ENCODE measurements at regions not wholly inside any gene's neighbourhood (a gene's known extent, or its start where the extent isn't known, plus 50 kb on each side); places are given as distances from the start of the nearest gene placed in this dataset.

DNA sequence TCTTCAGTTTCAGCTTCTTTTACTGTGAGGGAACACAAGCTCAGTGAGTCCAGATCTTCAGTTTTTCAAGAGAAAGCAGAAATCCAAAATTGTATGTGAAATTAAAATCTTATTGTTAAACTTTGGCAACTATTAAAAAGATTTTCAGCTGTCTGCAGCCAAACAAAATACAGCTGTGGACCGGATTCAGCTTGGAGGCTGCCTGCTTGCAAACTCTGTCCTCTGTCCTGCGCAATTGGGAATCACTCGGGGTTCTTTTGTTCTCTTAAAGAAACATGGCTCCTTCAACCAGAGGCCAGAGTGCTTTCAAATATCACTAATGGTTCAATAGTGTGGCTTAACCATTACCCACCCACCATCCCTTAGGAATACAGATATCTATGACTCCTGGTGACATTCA lies 201.2 kb downstream of the CHIC2 start:
- no peak overlapping the region for H3K4me3 ChIP-seq (replicated peaks; ENCODE audit: low read depth, low read length)
- TF ChIP-seq, protein P1, sequence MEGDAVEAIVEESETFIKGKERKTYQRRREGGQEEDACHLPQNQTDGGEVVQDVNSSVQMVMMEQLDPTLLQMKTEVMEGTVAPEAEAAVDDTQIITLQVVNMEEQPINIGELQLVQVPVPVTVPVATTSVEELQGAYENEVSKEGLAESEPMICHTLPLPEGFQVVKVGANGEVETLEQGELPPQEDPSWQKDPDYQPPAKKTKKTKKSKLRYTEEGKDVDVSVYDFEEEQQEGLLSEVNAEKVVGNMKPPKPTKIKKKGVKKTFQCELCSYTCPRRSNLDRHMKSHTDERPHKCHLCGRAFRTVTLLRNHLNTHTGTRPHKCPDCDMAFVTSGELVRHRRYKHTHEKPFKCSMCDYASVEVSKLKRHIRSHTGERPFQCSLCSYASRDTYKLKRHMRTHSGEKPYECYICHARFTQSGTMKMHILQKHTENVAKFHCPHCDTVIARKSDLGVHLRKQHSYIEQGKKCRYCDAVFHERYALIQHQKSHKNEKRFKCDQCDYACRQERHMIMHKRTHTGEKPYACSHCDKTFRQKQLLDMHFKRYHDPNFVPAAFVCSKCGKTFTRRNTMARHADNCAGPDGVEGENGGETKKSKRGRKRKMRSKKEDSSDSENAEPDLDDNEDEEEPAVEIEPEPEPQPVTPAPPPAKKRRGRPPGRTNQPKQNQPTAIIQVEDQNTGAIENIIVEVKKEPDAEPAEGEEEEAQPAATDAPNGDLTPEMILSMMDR (IDR thresholded peaks at IDR 0.05; ENCODE audit: low read depth, low read length, missing control alignments): no peak
- no peak for DNase-seq (ENCODE audit: extremely low read depth, low read depth)

DNA sequence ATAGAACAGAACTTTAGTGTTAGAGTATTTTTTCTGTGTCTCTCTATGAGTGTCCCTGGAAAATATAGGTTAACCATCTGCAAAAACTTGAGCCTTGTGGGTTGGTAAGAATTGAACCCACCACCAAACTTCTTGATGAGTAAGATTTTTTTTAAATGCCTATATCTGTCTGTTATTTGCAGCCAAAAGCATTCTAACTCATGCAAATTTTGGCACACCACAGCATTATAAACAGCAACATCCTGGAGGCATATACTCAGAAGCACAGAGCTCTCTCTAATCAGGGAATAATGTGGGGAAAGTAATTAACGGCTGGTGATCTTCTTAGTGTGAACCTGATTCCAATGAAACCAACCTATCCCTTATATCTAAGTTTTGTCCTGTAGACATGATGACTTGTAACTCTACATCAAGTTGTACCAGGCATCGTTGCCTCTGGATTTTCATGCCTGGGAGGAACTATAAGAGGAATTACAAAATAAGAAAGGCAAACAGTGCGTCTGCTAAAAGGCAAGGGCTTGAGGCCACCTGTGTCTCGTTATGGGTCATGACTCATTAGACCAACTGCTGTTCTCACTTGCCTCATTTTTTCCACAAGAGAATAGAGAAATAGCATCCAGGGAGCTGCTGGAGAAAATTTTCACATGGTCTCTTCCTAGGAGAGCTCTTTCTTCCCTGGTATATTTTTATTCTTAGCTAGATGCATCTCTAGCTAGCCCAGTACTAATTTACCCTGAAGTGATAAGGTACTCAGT lies 202.4 kb downstream of the CHIC2 start:
- peak; percentile 92 for DNase-seq (ENCODE audit: extremely low read depth, low read depth)
- H3K4me3 ChIP-seq (replicated peaks; ENCODE audit: low read depth, low read length): no peak overlapping the region
- TF ChIP-seq, protein P1 (IDR thresholded peaks at IDR 0.05; ENCODE audit: low read depth, low read length, missing control alignments): no peak

DNA sequence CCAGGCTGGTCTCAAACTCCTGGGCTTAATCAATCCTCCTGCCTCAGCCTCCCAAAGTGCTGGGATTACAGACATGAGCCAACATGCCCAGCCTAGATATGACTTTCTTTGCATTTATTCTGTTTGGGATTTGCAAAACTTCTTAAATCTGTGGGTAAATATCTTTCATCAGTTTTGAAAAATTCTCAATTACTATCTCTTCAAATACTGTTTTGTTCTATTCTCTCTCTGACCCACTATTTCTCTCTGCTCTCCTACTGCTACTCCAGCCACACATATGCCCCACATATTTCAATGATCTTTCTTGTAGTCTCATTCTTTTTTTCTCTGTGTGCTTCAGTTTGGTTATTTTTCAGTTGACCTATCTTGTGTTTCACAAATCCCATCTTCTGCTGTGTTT lies 205.1 kb downstream of the CHIC2 start:
- TF ChIP-seq, protein P1 (IDR thresholded peaks at IDR 0.05; ENCODE audit: low read depth, low read length, missing control alignments): no peak
- no peak overlapping the region for H3K4me3 ChIP-seq (replicated peaks; ENCODE audit: low read depth, low read length)
- no peak for DNase-seq (ENCODE audit: extremely low read depth, low read depth)

DNA sequence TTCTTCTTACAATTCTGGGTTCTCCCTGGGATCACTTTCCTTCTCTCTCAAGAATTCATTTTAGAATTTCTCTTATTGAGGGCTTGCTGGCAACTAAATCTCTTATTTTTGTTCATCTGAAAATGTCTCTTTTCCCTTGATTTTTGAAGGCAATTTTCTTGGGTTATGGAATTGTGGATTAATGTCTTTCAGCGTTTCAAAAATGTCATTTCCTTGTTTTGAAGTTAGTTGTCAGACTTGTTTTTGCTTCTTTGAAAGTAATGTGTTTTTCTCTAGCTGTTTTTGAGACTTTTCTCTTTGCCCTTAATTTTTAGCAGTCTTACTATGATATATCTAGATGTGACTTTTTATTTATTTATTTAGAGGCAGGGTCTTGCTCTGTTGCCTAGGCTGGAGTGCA lies 205.7 kb downstream of the CHIC2 start:
- no peak overlapping the region for H3K4me3 ChIP-seq (replicated peaks; ENCODE audit: low read depth, low read length)
- TF ChIP-seq, protein P1 (IDR thresholded peaks at IDR 0.05; ENCODE audit: low read depth, low read length, missing control alignments): no peak
- no peak for DNase-seq (ENCODE audit: extremely low read depth, low read depth)

DNA sequence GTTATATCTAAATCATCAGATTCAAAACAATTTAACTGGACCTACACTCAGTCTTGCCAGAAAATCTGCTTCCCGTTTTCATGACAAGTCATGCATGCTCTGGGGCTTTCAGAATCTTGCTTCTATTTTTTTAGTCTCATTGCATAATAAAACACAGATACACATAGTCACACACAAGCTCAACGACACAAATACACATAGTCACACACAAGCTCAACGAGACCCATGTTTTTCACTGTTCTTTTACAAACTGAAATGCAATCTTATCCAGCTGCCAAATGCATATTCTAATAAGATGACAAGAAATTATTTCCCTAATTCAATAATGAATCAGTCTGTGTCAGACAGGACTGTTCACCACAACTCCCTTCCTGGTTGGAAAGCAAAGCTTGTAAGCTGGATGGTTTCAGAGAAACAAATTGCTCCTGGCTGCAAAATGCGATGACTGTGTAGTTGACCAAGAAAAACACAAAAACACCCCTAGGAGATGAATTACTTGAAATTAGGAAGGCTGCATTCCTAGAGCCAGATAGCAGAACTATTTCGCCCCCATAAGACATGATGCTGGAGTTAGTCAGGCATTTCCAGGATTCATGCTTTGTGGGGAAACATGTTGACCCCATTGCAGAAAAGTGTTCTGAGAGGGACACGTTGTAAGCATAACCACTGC lies 208.7 kb downstream of the CHIC2 start:
- TF ChIP-seq, protein P1 (IDR thresholded peaks at IDR 0.05; ENCODE audit: low read depth, low read length, missing control alignments): no peak
- no peak overlapping the region for H3K4me3 ChIP-seq (replicated peaks; ENCODE audit: low read depth, low read length)
- no peak for DNase-seq (ENCODE audit: extremely low read depth, low read depth)

DNA sequence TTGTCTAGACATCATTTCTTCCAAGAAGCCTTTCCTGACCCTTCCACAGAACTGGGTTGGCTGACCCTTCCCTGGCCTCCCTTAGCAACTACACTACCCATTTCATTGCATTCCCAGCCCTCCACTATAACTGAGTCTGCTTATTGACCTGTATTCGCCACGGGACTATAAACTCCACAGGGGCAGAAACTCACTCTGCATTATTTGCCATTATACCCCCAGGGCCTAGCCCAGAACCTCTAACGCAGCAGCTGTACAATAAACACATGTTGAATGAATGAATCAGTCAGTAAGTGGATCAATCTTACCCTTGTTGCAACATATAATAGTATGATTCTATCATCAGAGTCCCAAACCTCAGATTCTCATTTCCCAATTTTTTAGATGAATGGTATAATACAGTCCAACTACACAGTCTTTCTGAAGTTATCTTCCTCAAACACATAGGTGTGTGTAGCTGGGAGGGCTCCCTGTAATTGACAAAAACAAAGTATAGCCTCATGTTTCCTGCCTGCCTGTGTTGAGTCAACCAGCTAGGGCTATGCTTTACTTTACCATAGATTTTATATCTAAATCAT lies 209.3 kb downstream of the CHIC2 start:
- DNase-seq (ENCODE audit: extremely low read depth, low read depth): no peak

More for the DNA sequence above, 209.3 kb downstream of the CHIC2 start:
- TF ChIP-seq, protein P1 (IDR thresholded peaks at IDR 0.05; ENCODE audit: low read depth, low read length, missing control alignments): no peak
- H3K4me3 ChIP-seq (replicated peaks; ENCODE audit: low read depth, low read length): no peak overlapping the region
